GM12873 (cell line): ENCODE measurements at regions not wholly inside any gene's neighbourhood (a gene's known extent, or its start where the extent isn't known, plus 50 kb on each side); places are given as distances from the start of the nearest gene placed in this dataset.

ENCODE experiments used
- CTCF ChIP-seq: IDR thresholded peaks from 2 replicates; pipeline ENCODE4 v1.5.1; 2012; ENCODE audit warnings: low read depth, mild to moderate bottlenecking, moderate library complexity, low read length, control low read depth; ENCODE audit not compliant: insufficient read depth; ENCODE audit errors: missing control alignments

- no peak for TF ChIP-seq CTCF
These were observed 345.8 kb downstream of the KLF5 start for GRCh38 chr13:73404581-73404980.

- TF ChIP-seq CTCF: no peak
These were observed 344.7 kb downstream of the KLF5 start for GRCh38 chr13:73403355-73404120.

- no peak for TF ChIP-seq CTCF
These were observed 343.0 kb downstream of the KLF5 start for GRCh38 chr13:73401769-73402168.

GRCh38 chr13:73399347-73400216, 340.8 kb downstream of the KLF5 start:
- no peak for TF ChIP-seq CTCF

GRCh38 chr13:73397496-73398305, 338.9 kb downstream of the KLF5 start:
- TF ChIP-seq CTCF: no peak

GRCh38 chr13:73394066-73394465, 335.3 kb downstream of the KLF5 start:
- TF ChIP-seq CTCF: no peak

GRCh38 chr13:73390100-73390499, 331.3 kb downstream of the KLF5 start:
- TF ChIP-seq CTCF: no peak
